K562 (cell line): ENCODE measurements at regions not wholly inside any gene's neighbourhood (a gene's known extent, or its start where the extent isn't known, plus 50 kb on each side); places are given as distances from the start of the nearest gene placed in this dataset.

Experiments
- ATAC-seq: fragments of 200-7000 bp; cut with Tn5 transposase; 3 replicates; pipeline ENCODE4 v1.9.1; 2020; ENCODE audit warnings: moderate library complexity
- BruUV-seq: library from RNA; stranded (reverse); fragments of 400-500 nt; replicated peaks from 2 replicates; lab custom pipeline; 2021; lab: Mats Ljungman, UMichigan
- CTCF ChIA-PET: fragments of 300-600 bp; formaldehyde crosslinking; extraction: SDS; loops from one replicate; lab custom pipeline; 2021; ENCODE audit warnings: low intra/inter-chr PET ratio; lab: Yijun Ruan, JAX
- POLR2A ChIA-PET: fragments of 300-600, 350-650 bp; sonication (Branson Sonifier 250); formaldehyde crosslinking; extraction: SDS; loops from one replicate; lab custom pipeline; 2021; ENCODE audit warnings: antibody characterized with exemption, inconsistent platforms; lab: Yijun Ruan, JAX
- DNase-seq, 4 experiments: peaks; one replicate each; pipeline versions ENCODE4 v3.0.0 to v3.0.0-alpha.2; 2011 to 2018; ENCODE audit warnings: low spot score in 3 of 4, mixed read lengths in 3 of 4; ENCODE audit errors: extremely low read depth in 1 of 4
- FAIRE-seq: peaks from 2 replicates; lab custom pipeline; 2011; peaks lifted over from hg19 to GRCh38; lab: Jason Lieb, UNC
- H2AFZ ChIP-seq: 2 replicates; pipeline ENCODE4 v1.6.0; 2011; ENCODE audit warnings: low read depth, low read length, control low read depth, inconsistent platforms
- H3K27ac ChIP-seq: fragments of 200-600 bp; 3 replicates; pipeline ENCODE4 v1.8.0; 2011; ENCODE audit warnings: low read depth, mild to moderate bottlenecking, control low read depth, inconsistent platforms, low read length, moderate library complexity, mixed read lengths; ENCODE audit errors: extremely low read depth
- H3K27me3 ChIP-seq, 2 experiments: fragments of 300-600 bp in 1 of 2; 2 replicates in 1 of 2; 3 replicates in 1 of 2; pipeline versions ENCODE4 v1.6.0 to v1.8.0; 2011; ENCODE audit warnings: inconsistent platforms in 2 of 2, low read length in 2 of 2, mild to moderate bottlenecking in 1 of 2, mixed read lengths in 1 of 2, moderate library complexity in 1 of 2; ENCODE audit not compliant: control insufficient read depth in 2 of 2, insufficient read depth in 2 of 2
- H3K36me3 ChIP-seq: fragments of 300-600 bp; 3 replicates; pipeline ENCODE4 v1.8.0; 2011; ENCODE audit warnings: mild to moderate bottlenecking, low read length, inconsistent platforms; ENCODE audit not compliant: control insufficient read depth, insufficient read depth
- H3K4me1 ChIP-seq, 2 experiments: fragments of 200-600 bp in 1 of 2; replicated peaks in 1 of 2; 2 replicates in 1 of 2; 3 replicates in 1 of 2; pipeline versions ENCODE4 v1.5.1 to v1.8.0; 2011; ENCODE audit warnings: inconsistent platforms in 2 of 2, low read length in 2 of 2, mild to moderate bottlenecking in 1 of 2, mixed read lengths in 1 of 2, moderate library complexity in 1 of 2; ENCODE audit not compliant: control insufficient read depth in 2 of 2, insufficient read depth in 2 of 2
- H3K4me2 ChIP-seq: 2 replicates; pipeline ENCODE4 v1.6.1; 2011; ENCODE audit warnings: low read length, control low read depth, inconsistent platforms, mixed read lengths; ENCODE audit not compliant: insufficient read depth
- H3K4me3 ChIP-seq: fragments of 200-600 bp; sonication (generic), shearing (Covaris generic); 2 replicates; pipeline ENCODE4 v1.5.1; 2016; ENCODE audit warnings: control low read depth, inconsistent platforms
- H3K79me2 ChIP-seq: fragments of 200-600 bp; 3 replicates; pipeline ENCODE4 v1.8.0; 2011; ENCODE audit warnings: low read length, inconsistent platforms; ENCODE audit not compliant: control insufficient read depth, insufficient read depth
- H3K9ac ChIP-seq, 2 experiments: 2 replicates each; pipeline versions ENCODE4 v1.6.0 to v1.6.1; 2011; ENCODE audit warnings: low read depth in 2 of 2, low read length in 2 of 2, control low read depth in 1 of 2, inconsistent platforms in 1 of 2, mild to moderate bottlenecking in 1 of 2, mixed read lengths in 1 of 2; ENCODE audit not compliant: insufficient read depth in 1 of 2
- H3K9me1 ChIP-seq: one replicate; pipeline ENCODE4 v1.6.0; 2011; ENCODE audit warnings: inconsistent platforms, mild to moderate bottlenecking, low read length, moderate library complexity; ENCODE audit not compliant: control insufficient read depth, insufficient read depth
- H3K9me3 ChIP-seq: replicated peaks from 2 replicates; pipeline ENCODE4 v1.5.1; 2011; ENCODE audit warnings: low read depth, low read length, inconsistent platforms; ENCODE audit not compliant: control insufficient read depth, insufficient read depth
- H4K20me1 ChIP-seq: replicated peaks from 2 replicates; pipeline ENCODE4 v1.6.1; 2011; ENCODE audit warnings: low read length, inconsistent platforms, mixed read lengths; ENCODE audit not compliant: control insufficient read depth, insufficient read depth
- ATF7 ChIP-seq: fragments of 450-650 bp; IDR thresholded peaks from 2 replicates; pipeline ENCODE4 v1.7.1; 2014; ENCODE audit warnings: mild to moderate bottlenecking, moderate library complexity
- SPI1 ChIP-seq: IDR thresholded peaks from 2 replicates; pipeline ENCODE4 v1.6.1; 2011; ENCODE audit warnings: low read depth, low read length, control low read depth, borderline replicate concordance
- ZNF24 ChIP-seq: fragments of 450-650 bp; IDR thresholded peaks from 2 replicates; pipeline ENCODE4 v1.6.1; 2016
- ZNF584 ChIP-seq: fragments of 200-800 bp; sonication (Bioruptor generic); IDR thresholded peaks from 2 replicates; pipeline ENCODE4 v1.6.1; 2016; ENCODE audit warnings: low read depth, mild to moderate bottlenecking, missing genetic modification characterization, missing compliant biosample characterization
- WGBS: fragments of 100-300 bp; shearing (Covaris generic); methylation state at CpG from one replicate; pipeline ENCODE4 v1.1.6; 2016; ENCODE audit warnings: low coverage, mixed read lengths; ENCODE audit not compliant: insufficient coverage; ENCODE audit errors: missing lambda C conversion rate; 5-methylcytosine and 5-hydroxymethylcytosine counted together
- in situ Hi-C: fragments of 300-500 bp; cut with MboI; formaldehyde crosslinking; loops from 4 replicates; pipeline ENCODE4 v1.15.0; 2018; ENCODE audit warnings: inconsistent platforms, mixed read lengths
- intact Hi-C: fragments of 100-400 bp; cut with micrococcal nuclease; formaldehyde crosslinking; loops from 2 replicates; pipeline ENCODE4 v1.14.2; 2022

DNA sequence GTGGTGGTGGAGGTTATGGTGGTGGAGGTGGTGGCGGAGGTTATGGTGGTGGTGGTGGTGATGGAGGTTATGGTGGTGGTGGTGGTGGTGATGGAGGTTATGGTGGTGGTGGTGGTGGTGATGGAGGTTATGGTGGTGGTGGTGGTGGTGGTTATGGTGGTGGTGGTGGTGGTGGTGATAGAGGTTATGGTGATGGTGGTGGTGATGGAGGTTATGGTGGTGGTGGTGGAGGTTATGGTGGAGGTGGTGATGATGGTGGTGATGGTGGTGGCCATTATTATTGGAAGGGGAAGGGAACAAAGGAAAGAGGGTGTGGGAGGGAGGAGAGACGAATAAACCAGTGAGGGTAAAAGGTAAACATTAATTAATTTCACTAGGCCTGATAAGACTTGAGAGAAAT lies 53.5 kb upstream of the TCF20 start:
- no peaks in the 10 kb centered on the region for H4K20me1 ChIP-seq
- H3K9me3 ChIP-seq = no peaks in the 10 kb centered on the region
- no peak overlapping the region for H3K27ac ChIP-seq
- H3K36me3 ChIP-seq = no peaks in the 10 kb centered on the region
- intact Hi-C loops = no loop called here
- no peak overlapping the region for H3K4me3 ChIP-seq
- peaks cover 0 to 14% of the 10 kb centered on the region in 2 experiments; a peak in 2 of 5 replicates for H3K4me1 ChIP-seq
- H3K9ac ChIP-seq = no peak overlapping the region
- FAIRE-seq (peak; percentile 64), DNase-seq (no peak), ATAC-seq (no peak)
- H3K4me2 ChIP-seq = no peak overlapping the region
- peaks cover 0 to 11% of the 10 kb centered on the region in 2 experiments; a peak in 2 of 5 replicates for H3K27me3 ChIP-seq
- no peaks in the 10 kb centered on the region for H3K9me1 ChIP-seq
- no TSS peak for BruUV-seq
- no peaks in the 10 kb centered on the region for H3K79me2 ChIP-seq
- CTCF ChIA-PET = no interaction called here
- in situ Hi-C loops = no loop called here
- POLR2A ChIA-PET = no interaction called here
- H2AFZ ChIP-seq = no peak overlapping the region
- whole genome bisulfite sequencing = 0% methylated on average over 1 of the region's 2 CpGs
- TF ChIP-seq SPI1 (no peak), ATF7 (no peak)

DNA sequence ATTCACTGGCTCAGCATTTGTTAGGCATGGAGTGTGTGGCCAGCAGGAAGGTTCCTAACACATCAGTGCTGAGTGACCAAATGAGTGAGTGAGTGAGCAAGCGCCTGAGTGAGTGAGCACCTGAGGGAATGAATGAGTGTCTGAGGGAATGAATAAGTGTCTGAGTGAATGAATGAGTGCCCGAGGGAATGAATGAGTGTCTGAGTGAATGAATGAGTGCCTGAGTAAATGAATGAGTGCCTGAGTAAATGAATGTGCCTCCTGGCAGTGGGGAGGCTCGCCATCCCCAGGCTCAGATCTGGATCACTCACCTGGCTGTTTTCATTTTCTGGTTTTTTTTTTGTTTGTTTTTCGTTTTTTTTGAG lies 52.1 kb upstream of the TCF20 start:
- CTCF ChIA-PET = no interaction called here
- ATAC-seq = no peak
- WGBS = 8% methylated on average over 4 of the region's 4 CpGs

More for the DNA sequence above, 52.1 kb upstream of the TCF20 start:
- DNase-seq (no peak), FAIRE-seq (no peak)
- H3K27me3 ChIP-seq = peaks cover 0 to 8% of the 10 kb centered on the region in 2 experiments; a peak in 1 of 5 replicates
- no peaks in the 10 kb centered on the region for H4K20me1 ChIP-seq
- no peaks in the 10 kb centered on the region for H3K9me3 ChIP-seq
- in situ Hi-C loops = no loop called here
- H3K9ac ChIP-seq = peak overlapping the region in 1 of 2 experiments; percentile 55; a peak in 1 of 4 replicates
- no peak overlapping the region for H3K4me2 ChIP-seq
- peak; percentile 85 for TF ChIP-seq ZNF24
- no peak for TF ChIP-seq ZNF584
- H3K27ac ChIP-seq = no peak overlapping the region
- H3K36me3 ChIP-seq = no peaks in the 10 kb centered on the region
- peaks cover 0 to 21% of the 10 kb centered on the region in 2 experiments; a peak in 2 of 5 replicates for H3K4me1 ChIP-seq
- no peak overlapping the region for H3K4me3 ChIP-seq
- POLR2A ChIA-PET = no interaction called here
- no peak overlapping the region for H2AFZ ChIP-seq
- intact Hi-C loops = no loop called here
- no peaks in the 10 kb centered on the region for H3K9me1 ChIP-seq
- no TSS peak for BruUV-seq
- no peaks in the 10 kb centered on the region for H3K79me2 ChIP-seq
